ENCODE measurements at regions not wholly inside any gene's neighbourhood (a gene's known extent, or its start where the extent isn't known, plus 50 kb on each side); places are given as distances from the start of the nearest gene placed in this dataset.

DNA sequence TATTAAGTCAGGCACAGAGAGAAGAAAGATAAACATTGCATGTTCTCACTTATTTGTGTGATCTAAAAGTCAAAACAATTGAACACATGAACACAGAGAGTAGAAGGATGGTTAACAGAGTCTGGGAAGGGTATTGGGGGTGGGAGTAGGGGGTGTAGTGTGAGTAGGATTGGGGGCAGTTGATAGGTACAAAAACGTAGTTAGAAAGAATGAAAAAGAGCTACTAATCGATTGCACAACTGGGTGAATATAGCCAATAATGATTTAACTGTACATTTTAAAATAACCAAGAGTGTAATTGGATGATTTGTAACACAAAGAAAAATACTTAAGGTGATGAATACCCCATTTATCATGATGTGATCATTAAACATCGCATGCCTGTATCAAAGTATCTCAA, 333.3 kb downstream of the HAO1 start:
- in situ Hi-C loops (cut with HindIII; ENCODE audit: low pct_ligation_motif_present, low pct_unique_long_range_greater_than_20kb, low sequenced_read_pairs): no loop called here
- no peak for DNase-seq

DNA sequence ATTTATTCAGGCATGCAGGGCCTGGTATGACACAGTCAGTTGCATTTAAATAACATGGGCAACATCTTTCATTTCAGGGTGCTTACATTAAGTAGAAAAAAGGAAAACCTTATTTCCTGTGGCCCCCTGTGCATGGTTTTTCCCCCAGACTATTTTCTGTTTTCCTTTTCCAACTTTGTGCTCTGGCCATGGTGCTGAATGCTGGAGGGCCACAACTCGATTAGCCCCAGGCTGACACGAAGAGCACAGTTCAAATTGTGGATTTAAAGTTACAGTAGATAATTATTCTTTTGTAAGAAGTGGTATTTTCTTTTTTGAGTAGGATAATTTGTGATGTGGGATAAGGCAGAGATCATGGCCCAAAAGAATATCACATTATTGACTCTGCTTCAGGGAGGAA, 332.0 kb downstream of the HAO1 start:
- in situ Hi-C loops (cut with HindIII; ENCODE audit: low pct_ligation_motif_present, low pct_unique_long_range_greater_than_20kb, low sequenced_read_pairs): no loop called here
- no peak for DNase-seq

DNA sequence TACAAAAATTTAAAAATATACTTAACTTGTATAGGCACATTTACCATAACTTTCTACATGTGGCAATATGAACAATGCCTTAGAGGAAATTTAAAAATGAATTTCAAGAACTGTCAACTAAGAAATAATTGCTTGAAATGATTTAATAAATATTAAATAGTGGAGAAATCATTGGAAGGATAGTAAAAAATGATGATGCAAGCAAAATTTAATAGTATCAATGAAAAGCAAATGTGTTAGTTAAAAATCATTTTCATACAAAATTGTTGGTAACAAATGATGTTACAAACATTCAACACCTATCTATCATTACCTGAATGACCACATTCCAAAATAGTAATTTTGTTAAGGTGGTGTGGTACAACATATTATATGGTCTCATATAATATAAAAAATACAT, 331.0 kb downstream of the HAO1 start:
- in situ Hi-C loops (cut with HindIII; ENCODE audit: low pct_ligation_motif_present, low pct_unique_long_range_greater_than_20kb, low sequenced_read_pairs): no loop called here
- DNase-seq: no peak

DNA sequence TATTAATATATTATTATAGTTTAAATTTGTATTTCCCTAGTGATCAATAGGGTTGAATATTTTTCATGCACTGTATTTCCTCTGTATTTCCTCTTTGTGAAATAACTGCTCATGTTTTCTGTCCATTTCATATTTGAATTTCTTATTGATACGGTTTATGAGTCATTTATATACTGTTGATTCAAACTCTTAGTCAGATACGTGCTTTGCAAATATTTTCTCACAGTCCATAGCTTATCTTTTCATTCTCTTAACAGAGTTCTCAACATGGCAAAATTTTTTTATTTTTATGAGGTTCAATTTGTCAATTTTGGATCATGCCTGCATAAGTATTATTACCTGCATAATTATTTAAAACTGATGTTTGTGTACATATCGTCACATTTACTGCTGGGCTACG, 329.6 kb downstream of the HAO1 start:
- no peak for DNase-seq
- in situ Hi-C loops (cut with HindIII; ENCODE audit: low pct_ligation_motif_present, low pct_unique_long_range_greater_than_20kb, low sequenced_read_pairs): no loop called here

DNA sequence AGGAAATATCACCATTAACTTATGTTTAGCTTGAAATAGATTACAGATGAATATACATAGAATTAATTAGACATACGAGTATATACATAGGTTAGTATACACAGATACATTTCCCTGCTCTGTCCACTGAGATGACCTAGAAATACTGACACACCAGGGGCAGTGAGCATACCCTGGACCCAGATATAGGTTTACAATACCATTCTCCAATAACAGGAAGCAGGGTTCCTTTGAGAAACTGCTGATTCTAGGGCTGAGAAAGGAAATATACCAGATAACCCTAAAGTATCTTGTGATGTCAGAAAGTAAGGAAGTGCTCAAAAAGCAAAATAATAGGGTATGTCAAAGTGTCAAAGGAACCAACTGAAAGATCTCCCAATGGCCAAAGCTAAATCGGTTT, 322.5 kb downstream of the HAO1 start:
- DNase-seq: no peak
- in situ Hi-C loops (cut with HindIII; ENCODE audit: low pct_ligation_motif_present, low pct_unique_long_range_greater_than_20kb, low sequenced_read_pairs): no loop called here

DNA sequence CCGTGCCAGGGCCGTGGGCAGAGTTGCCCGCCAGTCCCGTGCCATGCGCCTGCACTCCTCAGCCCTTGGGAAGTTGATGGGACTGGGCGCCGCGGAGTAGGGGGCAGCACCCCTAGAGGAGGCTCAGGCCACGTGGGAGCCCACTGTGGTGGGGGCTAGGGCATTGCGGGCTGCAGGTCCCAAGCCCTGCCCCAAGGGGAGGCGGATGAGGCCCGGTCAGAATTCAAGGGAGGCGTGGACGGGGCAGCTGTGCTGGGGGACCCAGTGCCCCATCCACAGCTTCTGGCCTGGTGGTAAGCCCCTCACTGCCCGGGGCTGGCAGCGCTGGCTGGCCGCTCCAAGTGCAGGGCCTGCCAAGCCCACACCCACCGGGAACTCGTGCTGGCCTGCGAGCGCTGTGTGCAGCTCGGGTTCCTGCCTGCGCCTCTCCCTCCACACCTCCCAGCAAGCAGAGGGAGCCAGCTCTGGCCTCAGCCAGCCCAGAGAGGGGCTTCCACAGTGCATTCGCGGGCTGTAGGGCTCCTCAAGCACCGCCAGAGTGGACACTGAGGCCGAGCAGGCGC, 317.8 kb downstream of the HAO1 start:
- in situ Hi-C loops (cut with HindIII; ENCODE audit: low pct_ligation_motif_present, low pct_unique_long_range_greater_than_20kb, low sequenced_read_pairs): no loop called here
- DNase-seq: no peak

DNA sequence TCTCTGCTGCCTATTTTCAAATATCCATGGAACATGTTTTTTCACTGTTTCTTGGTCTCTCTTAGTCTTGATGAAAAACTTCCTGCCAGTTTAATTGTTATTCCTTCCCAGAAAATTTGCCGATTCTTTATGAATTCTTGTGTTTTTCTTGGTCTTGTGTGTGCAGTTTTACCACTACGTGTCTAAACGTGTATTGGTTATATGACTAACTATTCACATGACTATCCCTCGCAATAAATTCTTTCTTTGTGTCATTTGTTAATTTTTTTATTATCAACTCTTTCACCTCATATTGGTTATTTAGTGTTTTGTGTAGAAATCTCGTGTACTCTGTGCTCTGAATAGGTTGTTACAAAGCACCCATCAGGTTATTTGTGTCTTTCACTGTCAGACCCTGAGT, 315.4 kb downstream of the HAO1 start:
- in situ Hi-C loops (cut with HindIII; ENCODE audit: low pct_ligation_motif_present, low pct_unique_long_range_greater_than_20kb, low sequenced_read_pairs): no loop called here
- no peak for DNase-seq

DNA sequence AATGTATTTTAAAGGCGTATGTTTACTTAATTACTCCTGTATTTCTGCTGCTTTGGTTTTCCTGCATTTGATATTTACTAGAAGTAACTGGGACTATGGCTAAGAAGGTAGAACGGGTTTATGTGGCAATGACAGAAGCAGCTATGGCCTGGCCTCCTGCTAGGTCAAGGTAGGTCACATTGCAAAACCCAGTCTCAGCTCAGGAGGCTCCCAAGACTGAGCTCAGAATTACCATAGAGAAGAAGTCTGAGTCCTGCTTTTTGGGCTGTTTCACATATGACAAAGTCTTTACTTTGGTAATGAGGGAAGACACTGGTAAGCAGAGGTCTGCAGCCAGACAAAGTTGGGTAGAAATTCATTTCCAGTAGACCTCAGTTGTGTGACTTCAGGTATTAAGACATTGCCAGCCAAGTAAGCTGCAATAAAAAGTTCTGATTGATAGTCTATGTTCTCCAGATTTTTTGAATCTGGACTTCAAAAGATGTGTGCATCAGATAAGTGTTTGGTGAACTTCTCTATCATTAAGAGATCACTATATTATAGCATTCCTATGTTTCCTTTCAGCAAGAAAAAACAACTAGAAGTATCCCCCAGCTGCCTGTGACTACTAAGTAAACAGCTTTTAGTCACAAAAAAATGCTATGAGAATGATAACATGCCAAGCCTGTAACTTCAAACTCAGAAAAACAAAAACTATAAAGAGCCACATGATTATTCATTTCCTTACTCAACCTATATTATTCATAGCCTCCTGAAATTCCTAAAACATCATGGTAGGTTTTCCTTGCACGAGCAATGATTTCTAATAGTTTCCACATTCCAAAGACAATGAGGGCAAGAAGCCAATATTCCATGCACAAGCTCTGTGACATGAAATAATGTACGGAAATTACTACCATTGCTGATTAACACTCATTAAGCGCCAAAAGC, 312.3 kb downstream of the HAO1 start:
- in situ Hi-C loops (cut with HindIII; ENCODE audit: low pct_ligation_motif_present, low pct_unique_long_range_greater_than_20kb, low sequenced_read_pairs): no loop called here
- DNase-seq: no peak

DNA sequence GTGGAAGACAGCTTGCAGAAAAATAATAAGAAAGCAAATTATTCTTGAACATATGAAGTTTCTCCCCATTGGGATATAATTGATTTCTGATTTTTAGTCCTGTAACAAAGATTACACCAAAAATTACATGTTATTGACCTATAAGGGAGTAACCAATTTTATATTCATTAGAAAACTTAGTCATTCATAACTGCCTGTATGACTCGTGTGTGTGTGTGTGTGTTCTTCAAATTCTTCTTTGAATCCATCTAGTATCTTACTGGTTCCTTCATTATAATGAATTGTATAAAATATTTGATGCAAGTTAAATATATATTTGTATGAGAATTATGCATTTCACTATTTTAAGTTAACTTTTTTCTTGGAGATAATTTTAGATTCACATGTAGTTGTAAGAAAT, 310.4 kb downstream of the HAO1 start:
- no peak for DNase-seq
- in situ Hi-C loops (cut with HindIII; ENCODE audit: low pct_ligation_motif_present, low pct_unique_long_range_greater_than_20kb, low sequenced_read_pairs): no loop called here

DNA sequence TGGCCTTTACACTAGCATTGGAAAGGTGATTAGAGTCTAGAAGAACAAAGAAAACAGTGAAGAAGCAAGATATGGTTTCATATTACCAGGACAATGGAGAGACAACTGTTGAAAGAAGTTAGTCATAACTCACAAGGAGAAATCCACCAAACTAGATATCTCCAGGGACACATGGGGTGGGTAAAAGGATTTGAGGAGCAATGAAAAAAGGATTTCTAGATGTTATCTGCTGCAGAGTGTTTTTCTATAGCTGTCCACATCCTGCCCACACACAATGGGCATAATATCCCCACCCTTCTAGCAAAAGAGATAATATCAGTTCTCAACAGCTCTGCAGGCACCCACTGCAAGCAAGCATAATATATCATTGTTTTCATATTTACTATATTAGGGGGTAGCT, 303.1 kb downstream of the HAO1 start:
- no peak for DNase-seq
- in situ Hi-C loops (cut with HindIII; ENCODE audit: low pct_ligation_motif_present, low pct_unique_long_range_greater_than_20kb, low sequenced_read_pairs): no loop called here

DNA sequence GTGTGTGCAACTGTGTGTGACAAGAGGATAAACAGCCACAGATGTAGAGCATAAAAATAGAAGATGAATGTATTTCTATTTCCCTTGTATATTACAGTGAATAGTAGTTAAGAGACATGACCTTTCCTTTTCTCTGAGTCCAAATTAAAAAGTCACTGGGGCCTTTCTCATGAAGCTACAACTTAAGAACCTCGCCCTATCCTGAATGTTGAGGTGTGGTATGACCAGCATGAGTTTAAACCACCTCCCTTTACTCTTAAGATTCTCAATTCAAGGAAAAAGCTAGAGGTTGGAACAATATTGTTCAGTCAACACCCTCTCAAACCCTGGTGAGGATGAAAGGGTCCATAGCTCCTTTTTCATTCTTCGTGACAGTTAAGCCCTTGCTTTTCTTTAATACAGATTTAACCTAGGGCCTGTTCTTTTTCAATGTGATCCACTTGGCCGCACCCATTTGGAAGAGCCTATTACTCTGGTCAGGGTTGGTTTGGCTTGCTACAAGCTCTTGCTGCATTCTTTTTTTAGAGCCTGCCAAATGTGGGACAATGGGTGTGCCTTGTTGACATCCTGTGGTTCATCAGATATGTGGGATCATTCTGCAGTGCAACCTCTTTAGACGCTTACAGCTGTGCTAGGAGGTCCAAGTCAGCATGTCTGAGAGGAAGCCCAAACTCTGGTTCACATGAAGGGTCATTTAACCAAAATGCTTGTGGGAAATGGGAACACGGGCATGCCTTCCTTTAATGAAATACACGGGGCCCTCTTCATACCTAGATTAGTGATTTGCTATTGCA, 290.0 kb downstream of the HAO1 start:
- no peak for DNase-seq
- in situ Hi-C loops (cut with HindIII; ENCODE audit: low pct_ligation_motif_present, low pct_unique_long_range_greater_than_20kb, low sequenced_read_pairs): no loop called here

DNA sequence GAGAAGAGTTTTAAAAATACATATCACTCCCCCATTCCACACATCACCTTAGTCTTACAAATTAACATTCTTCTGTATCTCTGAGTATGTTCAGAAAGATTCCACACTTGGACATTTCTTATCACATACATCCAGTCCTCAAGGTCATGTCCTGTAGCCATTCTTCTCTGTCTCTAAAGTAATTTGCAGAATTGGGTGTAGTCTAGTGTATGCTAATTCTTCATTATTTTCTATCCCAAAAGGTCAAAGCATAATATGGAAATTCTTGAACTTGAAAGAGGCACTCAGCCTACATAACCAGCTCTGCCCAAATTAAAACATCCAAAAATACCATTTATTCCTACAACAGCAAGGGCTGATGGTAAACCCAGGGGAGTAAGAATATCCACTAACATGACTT, 286.0 kb downstream of the HAO1 start:
- in situ Hi-C loops (cut with HindIII; ENCODE audit: low pct_ligation_motif_present, low pct_unique_long_range_greater_than_20kb, low sequenced_read_pairs): no loop called here
- no peak for DNase-seq

DNA sequence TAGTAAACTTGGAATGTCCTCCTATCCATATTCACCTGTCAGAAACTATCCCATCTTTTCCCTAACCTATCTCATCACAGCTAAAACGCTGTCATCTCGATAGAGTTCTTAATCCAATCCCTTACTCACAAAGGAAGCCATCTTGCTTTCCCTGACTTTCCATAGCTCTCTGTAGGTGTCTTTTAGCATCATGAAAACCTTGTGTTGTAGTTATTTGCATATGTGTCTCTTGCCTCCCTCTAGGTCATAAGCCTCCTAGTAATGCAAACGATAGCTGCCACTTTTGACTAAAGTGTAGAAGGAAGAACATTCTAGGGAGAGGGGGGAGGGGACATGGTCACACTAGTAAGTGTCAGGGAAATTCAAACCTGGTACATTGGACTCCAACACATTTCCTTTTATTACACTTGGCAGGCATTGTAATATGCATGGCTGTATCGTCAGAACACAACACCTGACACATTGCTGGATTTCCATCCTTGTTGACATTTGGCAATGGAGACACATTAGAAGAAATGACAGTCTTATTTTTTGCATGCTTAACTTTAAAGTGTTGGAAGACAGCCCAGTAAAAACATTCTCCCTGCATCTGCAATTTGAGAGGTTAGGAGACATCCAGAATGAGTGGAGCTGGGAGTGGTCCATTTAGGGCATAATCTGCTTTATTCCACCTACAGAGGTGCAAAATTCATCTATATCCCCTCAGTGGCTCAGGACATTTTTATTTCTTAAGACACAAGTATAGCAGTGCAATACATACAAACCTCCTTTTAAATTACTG, 283.4 kb downstream of the HAO1 start:
- no peak for DNase-seq
- in situ Hi-C loops (cut with HindIII; ENCODE audit: low pct_ligation_motif_present, low pct_unique_long_range_greater_than_20kb, low sequenced_read_pairs): no loop called here

DNA sequence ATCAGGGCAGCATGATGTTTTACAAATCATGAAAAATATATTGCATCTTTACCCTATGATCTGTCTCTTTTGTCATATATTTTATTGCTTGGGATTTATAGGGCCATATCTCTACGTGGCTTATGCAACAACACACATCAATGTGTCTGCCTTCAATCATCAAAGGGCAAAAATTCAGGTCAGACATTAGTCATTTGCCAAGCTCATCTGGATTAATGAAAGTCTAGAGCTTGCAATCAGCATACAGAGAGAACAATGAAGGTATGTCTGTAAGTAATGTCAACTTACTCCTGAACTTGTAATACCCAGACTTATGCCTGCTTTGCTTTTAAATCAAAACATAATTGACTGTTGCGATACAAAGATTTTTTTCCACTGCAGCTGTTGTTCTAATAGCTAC, 282.7 kb downstream of the HAO1 start:
- in situ Hi-C loops (cut with HindIII; ENCODE audit: low pct_ligation_motif_present, low pct_unique_long_range_greater_than_20kb, low sequenced_read_pairs): no loop called here
- DNase-seq: no peak

DNA sequence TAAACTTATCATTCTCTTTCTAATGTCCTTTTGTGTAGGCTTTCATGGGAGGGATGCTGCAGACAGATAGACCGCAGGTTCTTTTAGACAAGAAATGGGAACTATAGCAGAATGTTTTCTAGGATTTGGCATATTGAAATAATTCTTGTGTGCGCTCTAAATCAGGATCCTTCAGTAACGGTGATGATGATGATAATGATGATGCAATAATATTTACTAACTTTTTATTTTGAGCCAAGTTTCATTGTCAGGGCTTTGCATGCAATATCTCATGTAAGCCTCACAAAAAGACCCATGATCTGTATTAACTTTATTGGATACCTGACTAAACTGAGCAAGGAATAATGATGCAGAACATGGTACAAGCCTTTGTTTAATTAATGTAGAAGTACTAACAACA, 280.1 kb downstream of the HAO1 start:
- DNase-seq: no peak
- in situ Hi-C loops (cut with HindIII; ENCODE audit: low pct_ligation_motif_present, low pct_unique_long_range_greater_than_20kb, low sequenced_read_pairs): no loop called here

DNA sequence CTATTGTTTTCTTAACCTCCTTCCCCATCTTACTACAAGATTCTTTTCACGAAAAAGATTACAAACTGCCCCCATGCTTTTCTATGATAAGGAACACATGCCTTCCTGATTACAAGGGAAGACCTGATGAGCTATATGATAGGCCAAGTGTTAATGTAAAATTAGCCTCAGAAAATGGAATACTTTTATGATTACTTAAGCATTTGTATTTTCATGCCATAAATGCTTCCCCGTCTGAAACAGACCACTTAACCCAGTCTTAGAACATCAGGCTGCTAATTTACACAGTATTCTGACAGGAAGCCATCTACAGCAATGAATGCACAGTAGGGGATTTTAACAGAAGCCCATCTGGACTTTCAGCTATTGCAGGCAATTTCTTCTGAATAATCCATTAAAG, 274.9 kb downstream of the HAO1 start:
- in situ Hi-C loops (cut with HindIII; ENCODE audit: low pct_ligation_motif_present, low pct_unique_long_range_greater_than_20kb, low sequenced_read_pairs): no loop called here
- DNase-seq: no peak

DNA sequence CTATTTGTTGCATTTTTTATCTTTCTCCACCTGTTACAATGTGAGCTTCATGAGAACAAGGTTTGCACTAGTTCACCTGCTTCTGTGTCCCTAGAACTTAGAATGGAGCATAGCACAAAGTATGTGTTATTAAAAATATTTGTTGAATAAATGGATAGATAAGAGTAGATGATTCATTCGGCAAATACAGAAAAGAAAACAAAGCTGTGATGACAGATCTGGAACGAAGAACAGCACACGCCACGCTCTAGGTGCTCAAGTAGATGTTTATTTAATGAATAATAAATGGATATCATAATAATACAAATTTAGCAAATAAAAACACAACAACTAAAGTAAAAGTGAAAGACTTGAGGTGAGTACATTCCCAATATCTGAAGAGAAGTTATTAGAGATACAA, 273.1 kb downstream of the HAO1 start:
- in situ Hi-C loops (cut with HindIII; ENCODE audit: low pct_ligation_motif_present, low pct_unique_long_range_greater_than_20kb, low sequenced_read_pairs): no loop called here
- no peak for DNase-seq

DNA sequence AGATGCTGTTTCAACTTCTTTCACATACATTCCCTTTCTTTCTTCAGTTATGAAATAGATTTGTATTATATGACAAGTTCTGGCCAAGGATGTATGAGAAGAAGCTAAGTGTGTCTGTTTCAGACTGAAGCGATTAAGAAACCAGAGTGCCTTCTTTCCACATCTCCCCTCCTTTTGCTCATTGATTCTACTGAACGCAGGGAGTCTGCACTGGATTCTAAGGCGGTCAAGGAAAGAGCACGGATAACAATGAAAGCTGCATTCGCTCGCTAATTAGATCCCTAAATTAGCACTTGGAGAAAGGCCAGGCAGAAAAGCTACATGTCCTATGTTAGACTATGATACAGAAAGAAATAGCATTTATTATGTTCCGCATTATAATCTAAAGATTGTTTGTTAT, 267.7 kb downstream of the HAO1 start:
- no peak for DNase-seq
- in situ Hi-C loops (cut with HindIII; ENCODE audit: low pct_ligation_motif_present, low pct_unique_long_range_greater_than_20kb, low sequenced_read_pairs): no loop called here

DNA sequence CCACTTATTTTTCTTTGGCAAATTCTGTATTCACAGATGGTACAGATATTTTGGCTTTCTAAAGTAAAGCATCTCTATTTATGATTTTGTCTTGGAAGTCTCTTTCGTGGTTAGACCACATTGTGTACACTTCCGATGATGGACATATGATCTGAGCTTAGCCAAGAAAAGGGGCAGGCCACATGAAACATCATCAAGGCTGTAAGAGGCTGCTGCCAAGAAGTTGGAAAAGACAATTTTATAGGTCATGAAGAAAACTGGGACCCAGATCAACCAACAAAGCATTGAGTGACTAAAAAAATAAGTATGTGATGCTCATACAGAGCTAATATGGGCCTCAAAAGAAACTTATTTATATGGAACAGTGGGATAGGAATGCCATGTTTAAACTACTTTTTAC, 266.4 kb downstream of the HAO1 start:
- no peak for DNase-seq

More for the DNA sequence above, 266.4 kb downstream of the HAO1 start:
- in situ Hi-C loops (cut with HindIII; ENCODE audit: low pct_ligation_motif_present, low pct_unique_long_range_greater_than_20kb, low sequenced_read_pairs): no loop called here

Data from ACHN (cell line).